Cardiac fibroblast (primary cell): ENCODE measurements at regions not wholly inside any gene's neighbourhood (a gene's known extent, or its start where the extent isn't known, plus 50 kb on each side); places are given as distances from the start of the nearest gene placed in this dataset.

Experiments used
- DNase-seq, 2 donors: peaks; one replicate each; pipeline versions ENCODE4 v3.0.0 to v3.0.0-alpha.2; 2010; ENCODE audit warnings: low read depth in 2 of 2
- H3K4me3 ChIP-seq, 2 donors: replicated peaks in 1 of 2; 1 replicate in 1 of 2; 2 replicates in 1 of 2; pipeline ENCODE4 v1.5.1; 2011; ENCODE audit warnings: low read depth in 2 of 2, low read length in 2 of 2, mild to moderate bottlenecking in 2 of 2, moderate library complexity in 1 of 2
- TF ChIP-seq, protein P1 (sequence below): IDR thresholded peaks from one replicate; pipeline ENCODE4 v1.5.1; 2011; ENCODE audit warnings: low read depth, mild to moderate bottlenecking, low read length, inconsistent platforms

DNA sequence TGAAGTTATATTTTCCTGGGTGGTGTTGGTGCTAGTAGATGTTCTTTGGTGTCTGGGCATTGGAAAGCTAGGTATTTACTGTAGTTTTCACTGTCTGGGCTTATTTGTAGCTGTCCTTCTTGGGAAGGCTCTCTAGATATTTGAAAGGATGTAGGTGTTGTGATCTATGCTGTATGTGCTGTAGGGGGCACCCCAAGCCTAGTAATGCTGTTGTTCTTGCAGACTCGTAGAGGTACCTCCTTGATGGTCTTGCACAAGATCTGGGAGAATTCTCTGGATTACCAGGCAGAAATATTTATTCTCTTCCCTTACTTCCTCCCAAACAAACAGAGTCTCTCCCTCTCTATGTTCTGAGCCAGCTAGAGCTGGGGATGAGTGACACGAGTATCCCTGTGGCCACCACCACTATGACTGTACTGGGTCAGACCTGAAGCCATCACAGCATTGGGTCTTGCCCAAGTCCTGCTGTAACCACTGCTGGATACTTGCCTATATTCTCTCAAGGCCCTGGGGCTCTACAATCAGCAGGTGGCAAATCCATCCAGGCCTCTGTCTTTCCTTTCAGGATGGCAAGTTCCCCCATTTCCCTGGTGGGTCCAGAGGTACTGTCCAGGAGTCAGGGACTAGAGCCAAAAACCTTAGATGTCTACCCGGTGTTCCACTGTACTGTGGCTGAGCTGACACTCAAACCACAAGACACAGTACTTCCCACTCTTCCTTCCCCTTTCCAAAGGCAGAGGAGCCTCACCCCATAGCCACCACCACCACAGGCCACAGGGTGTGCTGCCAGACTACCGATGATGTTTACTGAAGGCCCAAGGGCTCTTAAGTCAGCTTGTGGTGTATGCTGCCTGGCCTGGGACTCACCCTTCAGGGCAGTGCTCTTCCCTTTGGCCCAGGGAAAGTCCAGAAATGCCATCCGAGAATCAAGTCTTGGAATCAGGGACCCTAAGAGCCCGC lies 195.2 kb upstream of the DPPA4 start:
- TF ChIP-seq, protein P1, sequence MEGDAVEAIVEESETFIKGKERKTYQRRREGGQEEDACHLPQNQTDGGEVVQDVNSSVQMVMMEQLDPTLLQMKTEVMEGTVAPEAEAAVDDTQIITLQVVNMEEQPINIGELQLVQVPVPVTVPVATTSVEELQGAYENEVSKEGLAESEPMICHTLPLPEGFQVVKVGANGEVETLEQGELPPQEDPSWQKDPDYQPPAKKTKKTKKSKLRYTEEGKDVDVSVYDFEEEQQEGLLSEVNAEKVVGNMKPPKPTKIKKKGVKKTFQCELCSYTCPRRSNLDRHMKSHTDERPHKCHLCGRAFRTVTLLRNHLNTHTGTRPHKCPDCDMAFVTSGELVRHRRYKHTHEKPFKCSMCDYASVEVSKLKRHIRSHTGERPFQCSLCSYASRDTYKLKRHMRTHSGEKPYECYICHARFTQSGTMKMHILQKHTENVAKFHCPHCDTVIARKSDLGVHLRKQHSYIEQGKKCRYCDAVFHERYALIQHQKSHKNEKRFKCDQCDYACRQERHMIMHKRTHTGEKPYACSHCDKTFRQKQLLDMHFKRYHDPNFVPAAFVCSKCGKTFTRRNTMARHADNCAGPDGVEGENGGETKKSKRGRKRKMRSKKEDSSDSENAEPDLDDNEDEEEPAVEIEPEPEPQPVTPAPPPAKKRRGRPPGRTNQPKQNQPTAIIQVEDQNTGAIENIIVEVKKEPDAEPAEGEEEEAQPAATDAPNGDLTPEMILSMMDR: peak; percentile 56
- peak; percentile 90 to 91 for DNase-seq

DNA sequence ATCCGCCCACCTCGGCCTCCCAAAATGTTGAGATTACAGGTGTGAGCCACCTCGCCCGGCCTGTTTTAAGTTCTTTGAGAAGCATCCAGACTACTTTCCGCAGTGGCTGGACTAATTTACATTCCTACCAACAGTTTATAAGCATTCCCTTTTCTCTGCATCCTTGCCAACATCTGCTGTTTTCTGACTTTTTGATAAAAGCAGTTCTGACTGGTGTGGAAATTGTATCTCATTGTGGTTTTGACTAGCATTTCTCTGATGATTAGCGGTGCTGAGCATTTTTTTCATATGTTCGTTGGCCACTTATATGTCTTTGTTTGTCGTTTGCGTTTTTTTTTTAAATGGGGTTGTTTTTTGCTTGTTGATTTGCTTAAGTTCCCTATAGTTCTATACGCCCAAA lies 208.4 kb upstream of the DPPA4 start:
- TF ChIP-seq, protein P1: no peak
- H3K4me3 ChIP-seq: no peak overlapping the region
- DNase-seq: no peak

More for the DNA sequence above, 195.2 kb upstream of the DPPA4 start:
- H3K4me3 ChIP-seq: no peak overlapping the region

DNA sequence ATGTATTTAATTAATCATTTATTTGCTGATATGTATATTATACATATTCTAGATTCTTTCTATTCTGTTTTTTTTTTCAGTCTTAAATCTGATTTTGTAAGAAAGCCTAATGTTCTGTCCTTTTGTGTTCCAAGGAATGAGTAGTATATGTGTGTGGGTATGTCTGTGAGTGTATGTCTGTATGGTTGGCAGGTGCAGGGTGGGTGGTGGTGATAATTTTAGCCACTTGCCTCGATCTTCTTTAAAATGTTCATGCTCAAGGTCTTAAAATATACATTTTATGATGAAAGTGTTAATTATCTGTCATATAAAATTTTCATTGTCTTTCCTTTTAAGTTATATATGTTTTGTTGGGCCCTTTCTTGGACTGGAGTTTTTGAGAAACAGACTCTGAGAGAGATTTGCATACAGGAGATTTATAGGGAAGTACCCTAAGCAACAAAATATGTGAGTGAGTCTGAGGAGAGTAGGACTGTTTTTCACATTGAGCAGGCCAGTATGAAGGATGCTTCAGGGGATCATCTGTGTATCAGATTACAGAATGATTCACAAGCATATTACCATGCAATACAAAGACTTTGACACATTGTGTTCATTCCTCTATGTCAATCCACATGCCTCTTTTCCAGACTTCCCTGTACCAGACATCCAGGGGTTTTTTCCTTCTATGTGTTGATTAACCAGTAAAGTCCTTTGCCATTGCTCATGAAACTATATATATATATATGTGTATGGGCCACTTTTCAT lies 211.0 kb upstream of the DPPA4 start:
- no peak for DNase-seq
- TF ChIP-seq, protein P1: no peak
- H3K4me3 ChIP-seq: no peak overlapping the region

DNA sequence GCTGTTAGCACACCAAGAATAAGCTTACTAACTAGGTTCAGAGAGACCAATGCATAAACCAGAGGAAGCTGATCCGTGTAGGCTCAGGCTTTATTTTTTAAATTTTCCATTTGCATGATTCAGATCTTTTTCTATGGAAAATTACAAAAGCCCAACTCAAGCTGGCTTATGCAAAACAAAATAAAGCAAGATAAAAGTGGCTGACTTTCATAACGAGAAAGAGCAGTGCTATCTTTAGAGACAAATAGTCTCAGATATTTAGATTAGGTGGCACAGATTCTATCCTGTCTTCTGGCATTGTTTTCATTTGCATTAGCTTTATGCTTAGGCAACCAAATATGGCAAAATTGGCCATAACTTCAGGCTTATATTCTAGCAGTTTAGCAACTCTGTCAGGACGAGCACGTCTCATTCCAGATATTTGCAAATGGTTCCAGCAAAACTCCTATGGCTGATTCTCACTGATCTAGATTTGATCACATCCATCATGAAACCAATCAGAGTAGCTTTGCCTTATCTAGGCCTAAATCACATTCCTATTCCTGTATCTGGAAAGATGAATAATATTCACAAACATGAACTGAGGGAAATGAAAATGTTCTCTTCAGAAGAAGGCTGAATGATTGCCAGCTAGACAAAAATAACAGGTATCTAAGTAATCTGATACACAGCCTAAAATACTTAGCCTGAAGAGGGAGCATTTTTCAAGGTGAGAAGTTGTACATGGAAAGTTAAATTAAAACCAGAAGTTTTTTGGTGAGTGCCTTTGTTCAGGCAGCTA lies 216.4 kb upstream of the DPPA4 start:
- DNase-seq: no peak
- TF ChIP-seq, protein P1: no peak
- no peak overlapping the region for H3K4me3 ChIP-seq

DNA sequence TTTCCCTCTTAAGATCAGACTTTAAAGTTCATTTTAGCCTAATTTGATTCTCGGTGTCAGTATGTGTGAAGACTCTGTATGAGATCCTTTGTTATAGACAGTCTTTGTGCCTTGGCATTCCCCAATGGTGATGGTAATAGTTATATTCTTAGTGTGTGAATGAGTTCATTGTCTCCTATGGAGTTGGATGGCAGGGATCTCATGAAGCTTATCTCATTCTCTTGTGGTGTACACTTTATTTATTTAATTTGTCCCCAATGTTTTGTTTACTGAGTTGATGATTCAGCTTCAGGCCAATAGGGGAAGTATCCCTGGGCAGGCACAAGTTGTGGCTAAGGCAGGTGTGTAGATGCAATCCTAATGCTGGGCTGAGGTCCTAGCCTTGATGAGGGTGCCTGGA lies 222.0 kb upstream of the DPPA4 start:
- no peak for DNase-seq
- no peak overlapping the region for H3K4me3 ChIP-seq
- TF ChIP-seq, protein P1: no peak

DNA sequence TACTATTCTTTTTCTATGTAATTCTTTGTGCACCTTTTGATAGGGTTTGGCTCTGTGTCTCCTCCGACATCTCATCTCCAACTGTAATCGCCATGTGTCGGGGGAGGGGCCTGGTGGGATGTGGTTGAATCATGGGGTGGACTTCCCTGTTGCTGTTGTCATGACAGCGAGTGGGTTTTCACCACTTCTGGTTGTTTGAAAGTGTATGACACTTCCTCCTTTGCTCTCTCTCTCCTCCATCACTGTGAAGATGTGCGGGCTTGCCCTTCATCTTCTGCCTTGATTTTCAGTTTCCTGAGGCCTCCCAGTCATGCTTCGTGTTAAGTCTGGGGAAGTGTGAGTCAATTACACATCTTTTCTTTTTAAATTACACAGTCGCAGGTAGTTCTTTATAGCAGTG lies 225.8 kb upstream of the DPPA4 start:
- H3K4me3 ChIP-seq: no peak overlapping the region
- TF ChIP-seq, protein P1: no peak
- DNase-seq: no peak
